Activated naive CD8-positive, alpha-beta T cell treated with anti-CD3 and anti-CD28 coated beads for 36 hours (primary cell): ENCODE measurements at regions not wholly inside any gene's neighbourhood (a gene's known extent, or its start where the extent isn't known, plus 50 kb on each side); places are given as distances from the start of the nearest gene placed in this dataset.
"Not testable (repeated sequence)": the region's sequence is repeated elsewhere in the genome, so short reads cannot be mapped to it uniquely, and the experiment has no call there.

ENCODE experiments used
- DNase-seq: peaks from one replicate; pipeline ENCODE4 v3.0.0; 2021
- H3K27ac Mint-ChIP-seq: one replicate; pipeline ENCODE4 v1.8.0; 2022; ENCODE audit warnings: mild to moderate bottlenecking, moderate library complexity, mixed read lengths
- H3K27me3 Mint-ChIP-seq: one replicate; pipeline ENCODE4 v1.8.0; 2022; ENCODE audit warnings: mild to moderate bottlenecking, mixed read lengths
- H3K36me3 Mint-ChIP-seq: one replicate; pipeline ENCODE4 v1.8.0; 2021; ENCODE audit warnings: mild to moderate bottlenecking, mixed read lengths
- H3K4me1 Mint-ChIP-seq: one replicate; pipeline ENCODE4 v1.8.0; 2021; ENCODE audit warnings: mixed read lengths
- H3K4me3 Mint-ChIP-seq: one replicate; pipeline ENCODE4 v1.8.0; 2022; ENCODE audit warnings: mild to moderate bottlenecking, moderate library complexity, mixed read lengths
- H3K9me3 Mint-ChIP-seq: one replicate; pipeline ENCODE4 v1.8.0; 2022; ENCODE audit warnings: mixed read lengths

GRCh38 chr2:5148392-5149085, 543.6 kb upstream of the SOX11 start:
- Mint-ChIP-seq H3K27ac (no peak overlapping the region), H3K36me3 (peaks cover 3% of the 10 kb centered on the region), H3K9me3 (peaks cover 16% of the 10 kb centered on the region), H3K4me3 (no peak overlapping the region), H3K4me1 (no peaks in the 10 kb centered on the region), H3K27me3 (no peaks in the 10 kb centered on the region)
- no peak for DNase-seq

- Mint-ChIP-seq H3K4me1 (no peaks in the 10 kb centered on the region), H3K4me3 (no peak overlapping the region), H3K9me3 (peaks cover 16% of the 10 kb centered on the region), H3K36me3 (peaks cover 3% of the 10 kb centered on the region), H3K27me3 (no peaks in the 10 kb centered on the region), H3K27ac (no peak overlapping the region)
- no peak for DNase-seq
Measured at GRCh38 chr2:5150871-5151270, 541.3 kb upstream of the SOX11 start.

GRCh38 chr2:5164776-5165525, 527.2 kb upstream of the SOX11 start:
- Mint-ChIP-seq H3K27ac (no peak overlapping the region), H3K36me3 (no peaks in the 10 kb centered on the region)

GRCh38 chr2:5172923-5173322, 519.3 kb upstream of the SOX11 start:
- H3K4me1 Mint-ChIP-seq = no peaks in the 10 kb centered on the region
- H3K4me3 Mint-ChIP-seq = no peak overlapping the region
- no peak for DNase-seq
- no peaks in the 10 kb centered on the region for H3K27me3 Mint-ChIP-seq
- H3K36me3 Mint-ChIP-seq = no peaks in the 10 kb centered on the region
- no peak overlapping the region for H3K27ac Mint-ChIP-seq
- peaks cover 3% of the 10 kb centered on the region for H3K9me3 Mint-ChIP-seq

More at GRCh38 chr2:5164776-5165525, 527.2 kb upstream of the SOX11 start:
- Mint-ChIP-seq H3K4me3 (no peak overlapping the region), H3K4me1 (no peaks in the 10 kb centered on the region), H3K9me3 (peaks cover 6% of the 10 kb centered on the region), H3K27me3 (no peaks in the 10 kb centered on the region)
- no peak for DNase-seq

GRCh38 chr2:5173876-5174535, 518.2 kb upstream of the SOX11 start:
- Mint-ChIP-seq H3K27me3 (no peaks in the 10 kb centered on the region), H3K9me3 (no peaks in the 10 kb centered on the region), H3K27ac (no peak overlapping the region), H3K4me3 (no peak overlapping the region), H3K36me3 (no peaks in the 10 kb centered on the region), H3K4me1 (no peaks in the 10 kb centered on the region)
- no peak for DNase-seq

- Mint-ChIP-seq H3K9me3 (no peaks in the 10 kb centered on the region), H3K4me1 (no peaks in the 10 kb centered on the region), H3K27me3 (no peaks in the 10 kb centered on the region), H3K27ac (no peak overlapping the region), H3K36me3 (no peaks in the 10 kb centered on the region), H3K4me3 (no peak overlapping the region)
- DNase-seq = no peak
Measured at GRCh38 chr2:5175231-5175630, 517.0 kb upstream of the SOX11 start.

GRCh38 chr2:5176764-5177163, 515.4 kb upstream of the SOX11 start:
- Mint-ChIP-seq H3K27ac (no peak overlapping the region), H3K27me3 (no peaks in the 10 kb centered on the region), H3K4me1 (no peaks in the 10 kb centered on the region), H3K4me3 (no peak overlapping the region), H3K9me3 (no peaks in the 10 kb centered on the region), H3K36me3 (no peaks in the 10 kb centered on the region)
- no peak for DNase-seq

- peaks cover 10% of the 10 kb centered on the region for H3K9me3 Mint-ChIP-seq
- H3K4me1 Mint-ChIP-seq = no peaks in the 10 kb centered on the region
- no peak overlapping the region for H3K27ac Mint-ChIP-seq
- H3K4me3 Mint-ChIP-seq = no peak overlapping the region
- H3K27me3 Mint-ChIP-seq = no peaks in the 10 kb centered on the region
- H3K36me3 Mint-ChIP-seq = peaks cover 1% of the 10 kb centered on the region
- DNase-seq = no peak
Measured at GRCh38 chr2:5183031-5183430, 509.2 kb upstream of the SOX11 start.

GRCh38 chr2:5187283-5187682, 504.9 kb upstream of the SOX11 start:
- H3K27me3 Mint-ChIP-seq = no peaks in the 10 kb centered on the region
- no peak for DNase-seq
- no peak overlapping the region for H3K27ac Mint-ChIP-seq
- H3K36me3 Mint-ChIP-seq = no peaks in the 10 kb centered on the region
- H3K9me3 Mint-ChIP-seq = peaks cover 8% of the 10 kb centered on the region
- no peaks in the 10 kb centered on the region for H3K4me1 Mint-ChIP-seq
- no peak overlapping the region for H3K4me3 Mint-ChIP-seq

- Mint-ChIP-seq H3K36me3 (no peaks in the 10 kb centered on the region), H3K4me3 (no peak overlapping the region), H3K27ac (no peak overlapping the region), H3K9me3 (peaks cover 6% of the 10 kb centered on the region), H3K4me1 (no peaks in the 10 kb centered on the region), H3K27me3 (no peaks in the 10 kb centered on the region)
- no peak for DNase-seq
Measured at GRCh38 chr2:5188636-5189035, 503.5 kb upstream of the SOX11 start.

GRCh38 chr2:5190023-5190422, 502.2 kb upstream of the SOX11 start:
- H3K27ac Mint-ChIP-seq = no peak overlapping the region
- H3K9me3 Mint-ChIP-seq = peaks cover 6% of the 10 kb centered on the region
- DNase-seq = no peak
- H3K36me3 Mint-ChIP-seq = no peaks in the 10 kb centered on the region
- no peak overlapping the region for H3K4me3 Mint-ChIP-seq
- no peaks in the 10 kb centered on the region for H3K27me3 Mint-ChIP-seq
- H3K4me1 Mint-ChIP-seq = no peaks in the 10 kb centered on the region

GRCh38 chr2:5195636-5196035, 496.5 kb upstream of the SOX11 start:
- Mint-ChIP-seq H3K36me3 (no peaks in the 10 kb centered on the region), H3K9me3 (peaks cover 2% of the 10 kb centered on the region), H3K27ac (no peak overlapping the region), H3K27me3 (no peaks in the 10 kb centered on the region), H3K4me3 (no peak overlapping the region), H3K4me1 (no peaks in the 10 kb centered on the region)
- DNase-seq = no peak

- Mint-ChIP-seq H3K36me3 (no peaks in the 10 kb centered on the region), H3K9me3 (peaks cover 2% of the 10 kb centered on the region), H3K4me3 (no peak overlapping the region), H3K27ac (no peak overlapping the region), H3K27me3 (no peaks in the 10 kb centered on the region), H3K4me1 (no peaks in the 10 kb centered on the region)
- DNase-seq = no peak
Measured at GRCh38 chr2:5203134-5203755, 488.9 kb upstream of the SOX11 start.

- not testable (repeated sequence) for DNase-seq, H3K4me3 Mint-ChIP-seq, H3K27me3 Mint-ChIP-seq, H3K4me1 Mint-ChIP-seq, H3K27ac Mint-ChIP-seq, H3K9me3 Mint-ChIP-seq, H3K36me3 Mint-ChIP-seq
Measured at GRCh38 chr2:5206742-5207141, 485.4 kb upstream of the SOX11 start.

- Mint-ChIP-seq H3K36me3 (no peaks in the 10 kb centered on the region), H3K4me3 (no peak overlapping the region), H3K9me3 (no peaks in the 10 kb centered on the region), H3K27ac (no peak overlapping the region), H3K4me1 (no peaks in the 10 kb centered on the region), H3K27me3 (no peaks in the 10 kb centered on the region)
- DNase-seq = no peak
Measured at GRCh38 chr2:5215989-5216607, 476.1 kb upstream of the SOX11 start.
